GM23338 (cell line): ENCODE measurements at regions not wholly inside any gene's neighbourhood (a gene's known extent, or its start where the extent isn't known, plus 50 kb on each side); places are given as distances from the start of the nearest gene placed in this dataset.

Experiments used
- ATAC-seq: fragments of 200-7000 bp; cut with Tn5 transposase; 3 replicates; pipeline ENCODE4 v1.9.1; 2020
- DNase-seq: peaks from one replicate; pipeline ENCODE4 v3.0.0-alpha.2; 2015; ENCODE audit warnings: low spot score
- H2AFZ ChIP-seq: fragments of 200-600 bp; sonication (generic); 2 replicates; pipeline ENCODE4 v1.8.0; 2016; ENCODE audit warnings: antibody characterized with exemption, mild to moderate bottlenecking, moderate library complexity
- H3F3A ChIP-seq: fragments of 200-600 bp; sonication (generic); replicated peaks from 2 replicates; pipeline ENCODE4 v1.8.0; 2017; ENCODE audit warnings: antibody characterized with exemption, mixed run types, low read depth
- H3K27ac ChIP-seq: fragments of 200-600 bp; sonication (generic); 2 replicates; pipeline ENCODE4 v1.6.1; 2016; ENCODE audit warnings: low read depth
- H3K27me3 ChIP-seq: fragments of 200-600 bp; sonication (generic); 2 replicates; pipeline ENCODE4 v1.8.0; 2016; ENCODE audit warnings: mild to moderate bottlenecking, mixed run types, moderate library complexity; ENCODE audit not compliant: insufficient read depth
- H3K36me3 ChIP-seq: fragments of 200-600 bp; sonication (generic); 2 replicates; pipeline ENCODE4 v1.8.0; 2016; ENCODE audit warnings: mild to moderate bottlenecking; ENCODE audit not compliant: insufficient read depth
- H3K4me1 ChIP-seq: fragments of 200-600 bp; sonication (generic); 2 replicates; pipeline ENCODE4 v1.8.0; 2016; ENCODE audit warnings: mild to moderate bottlenecking, moderate library complexity; ENCODE audit not compliant: insufficient read depth
- H3K4me2 ChIP-seq: fragments of 200-600 bp; sonication (generic); 2 replicates; pipeline ENCODE4 v1.7.1; 2017; ENCODE audit warnings: mixed run types
- H3K4me3 ChIP-seq: fragments of 200-600 bp; sonication (generic); 2 replicates; pipeline ENCODE4 v1.6.1; 2016; ENCODE audit warnings: mixed run types
- H3K79me2 ChIP-seq: fragments of 200-600 bp; sonication (generic); replicated peaks from 2 replicates; pipeline ENCODE4 v1.8.0; 2017; ENCODE audit warnings: mild to moderate bottlenecking; ENCODE audit not compliant: insufficient read depth
- H3K9me2 ChIP-seq: fragments of 200-600 bp; sonication (generic); 2 replicates; pipeline ENCODE4 v1.8.0; 2017; ENCODE audit not compliant: insufficient read depth
- H4K20me1 ChIP-seq: fragments of 200-600 bp; sonication (generic); replicated peaks from 2 replicates; pipeline ENCODE4 v1.8.0; 2017; ENCODE audit warnings: mild to moderate bottlenecking; ENCODE audit not compliant: insufficient read depth
- H3K27ac Mint-ChIP-seq: 2 replicates; pipeline ENCODE4 v1.8.0; 2020; ENCODE audit warnings: inconsistent platforms, mild to moderate bottlenecking, moderate library complexity, mixed read lengths
- H3K27me3 Mint-ChIP-seq: 3 replicates; pipeline ENCODE4 v1.8.0; 2022; ENCODE audit warnings: low read depth, mild to moderate bottlenecking, moderate library complexity, mixed read lengths, inconsistent platforms; ENCODE audit not compliant: insufficient read depth, poor library complexity
- H3K36me3 Mint-ChIP-seq: 3 replicates; pipeline ENCODE4 v1.8.0; 2021; ENCODE audit warnings: low read depth, mild to moderate bottlenecking, inconsistent platforms, moderate library complexity, mixed read lengths
- H3K4me1 Mint-ChIP-seq: 3 replicates; pipeline ENCODE4 v1.8.0; 2020; ENCODE audit warnings: mild to moderate bottlenecking, inconsistent platforms, mixed read lengths
- H3K4me3 Mint-ChIP-seq: 3 replicates; pipeline ENCODE4 v1.8.0; 2021; ENCODE audit warnings: moderate library complexity, mild to moderate bottlenecking, inconsistent platforms, mixed read lengths
- H3K9me3 Mint-ChIP-seq: 3 replicates; pipeline ENCODE4 v1.8.0; 2020; ENCODE audit warnings: moderate library complexity, mild to moderate bottlenecking, inconsistent platforms, mixed read lengths
- CREB1 ChIP-seq: fragments of 250-450 bp; sonication (Bioruptor Pico); IDR thresholded peaks from 2 replicates; pipeline ENCODE4 v1.5.0; 2020; ENCODE audit warnings: low read depth, mild to moderate bottlenecking, moderate library complexity
- CTCF ChIP-seq, 2 experiments: fragments of 200-600 bp in 1 of 2; sonication (generic) in 1 of 2; conservative IDR thresholded peaks; 2 replicates each; pipeline versions ENCODE4 v1.5.1 to v1.6.1; 2016 to 2017; ENCODE audit warnings: antibody characterized with exemption in 2 of 2, low read depth in 2 of 2, mild to moderate bottlenecking in 2 of 2, moderate library complexity in 1 of 2
- ETS1 ChIP-seq: IDR thresholded peaks from 2 replicates; pipeline ENCODE4 v1.6.1; 2016; ENCODE audit warnings: antibody characterized with exemption
- EZH2 ChIP-seq: fragments of 200-600 bp; sonication (generic); IDR thresholded peaks from one replicate; pipeline ENCODE4 v1.8.0; 2017; ENCODE audit warnings: antibody characterized with exemption, mild to moderate bottlenecking, low read depth; ENCODE audit not compliant: unreplicated experiment
- EZH2phosphoT487 ChIP-seq: fragments of 200-600 bp; sonication (generic); IDR thresholded peaks from one replicate; pipeline ENCODE4 v1.8.1; 2018; ENCODE audit warnings: antibody characterized with exemption; ENCODE audit not compliant: unreplicated experiment
- JUNB ChIP-seq: IDR thresholded peaks from one replicate; pipeline ENCODE4 v1.6.1; 2016; ENCODE audit warnings: antibody characterized with exemption; ENCODE audit not compliant: unreplicated experiment
- NANOG ChIP-seq: IDR thresholded peaks from 2 replicates; pipeline ENCODE4 v1.6.1; 2016; ENCODE audit warnings: antibody characterized with exemption, borderline replicate concordance
- POLR2AphosphoS5 ChIP-seq: IDR thresholded peaks from 2 replicates; pipeline ENCODE4 v1.6.1; 2016; ENCODE audit warnings: antibody characterized with exemption, low read depth
- REST ChIP-seq: IDR thresholded peaks from one replicate; pipeline ENCODE4 v1.6.1; 2018; ENCODE audit warnings: antibody characterized with exemption; ENCODE audit not compliant: unreplicated experiment
- STAT1 ChIP-seq: IDR thresholded peaks from one replicate; pipeline ENCODE4 v1.6.1; 2016; ENCODE audit warnings: antibody characterized with exemption; ENCODE audit not compliant: unreplicated experiment
- ZNF114 ChIP-seq: fragments of 250-450 bp; sonication (Bioruptor Pico); IDR thresholded peaks from 2 replicates; pipeline ENCODE4 v1.5.0; 2020; ENCODE audit warnings: mild to moderate bottlenecking, moderate library complexity
- ZNF331 ChIP-seq: fragments of 250-450 bp; sonication (Bioruptor Pico); IDR thresholded peaks from 2 replicates; pipeline ENCODE4 v1.5.0; 2020; ENCODE audit warnings: low read depth, mild to moderate bottlenecking, moderate library complexity
- ZNF462 ChIP-seq: fragments of 250-450 bp; sonication (Bioruptor Pico); IDR thresholded peaks from 2 replicates; pipeline ENCODE4 v1.5.0; 2020; ENCODE audit warnings: mild to moderate bottlenecking, moderate library complexity

DNA sequence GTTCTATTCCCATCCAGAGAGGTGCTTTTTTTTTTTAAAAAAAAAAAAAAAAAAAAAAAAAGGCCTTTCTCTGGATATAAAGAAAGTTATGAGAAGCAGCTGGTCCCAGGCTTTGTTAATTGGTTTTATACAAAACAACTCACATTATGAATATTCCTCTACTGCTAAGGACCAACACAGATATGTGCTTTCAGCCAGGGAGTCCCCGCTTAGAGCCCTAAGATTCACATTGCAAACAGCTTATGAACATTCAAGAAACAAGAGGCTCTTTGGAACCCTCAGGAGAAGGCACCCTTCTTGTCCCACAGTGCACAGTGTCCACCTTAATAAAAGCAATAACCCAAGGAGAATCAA is 53.5 kb upstream of the GPR31 start:
- no peak overlapping the region for H3K27ac Mint-ChIP-seq
- DNase-seq (no peak), ATAC-seq (no peak)
- Histone ChIP-seq H3K27ac (no peak overlapping the region), H3K4me1 (no peaks in the 10 kb centered on the region; the same call in 1 of the 2 replicates), H3K4me3 (no peak overlapping the region), H3K27me3 (no peaks in the 10 kb centered on the region), H4K20me1 (no peaks in the 10 kb centered on the region), H3K9me2 (no peaks in the 10 kb centered on the region), H2AFZ (no peak overlapping the region), H3K79me2 (no peaks in the 10 kb centered on the region), H3K36me3 (no peaks in the 10 kb centered on the region), H3K4me2 (no peak overlapping the region), H3F3A (no peaks in the 10 kb centered on the region)
- peaks cover 25% of the 10 kb centered on the region for H3K4me1 Mint-ChIP-seq
- H3K4me3 Mint-ChIP-seq: no peak overlapping the region
- H3K36me3 Mint-ChIP-seq: no peaks in the 10 kb centered on the region
- no peaks in the 10 kb centered on the region; the same call in 2 of the 3 replicates for H3K9me3 Mint-ChIP-seq
- peaks cover 15% of the 10 kb centered on the region for H3K27me3 Mint-ChIP-seq
- TF ChIP-seq STAT1 (no peak), ZNF114 (CRISPR knock-in tag) (no peak), ZNF462 (CRISPR knock-in tag) (no peak), ZNF331 (CRISPR knock-in tag) (no peak), EZH2 (no peak), ETS1 (no peak), POLR2AphosphoS5 (no peak), CTCF (conservative IDR thresholded peaks at IDR 0.05; ENCODE audit: low read depth in 2 of 2) (no peak), CREB1 (CRISPR knock-in tag) (no peak), REST (no peak), EZH2phosphoT487 (no peak), JUNB (no peak), NANOG (no peak)
